DOHH2 (cell line): ENCODE measurements at regions not wholly inside any gene's neighbourhood (a gene's known extent, or its start where the extent isn't known, plus 50 kb on each side); places are given as distances from the start of the nearest gene placed in this dataset.

Source experiments
- H3F3A ChIP-seq: fragments of 200-600 bp; sonication (generic), shearing (Covaris generic); 2 replicates; pipeline ENCODE4 v1.6.0; 2016; ENCODE audit warnings: antibody characterized with exemption, mild to moderate bottlenecking; ENCODE audit not compliant: control insufficient read depth, insufficient read depth
- H3K27ac ChIP-seq: fragments of 200-600 bp; sonication (generic); 2 replicates; pipeline ENCODE4 v1.5.1; 2014; ENCODE audit warnings: low read depth, mild to moderate bottlenecking, low read length, moderate library complexity
- H3K27me3 ChIP-seq: fragments of 200-600 bp; sonication (generic); 2 replicates; pipeline ENCODE4 v1.6.1; 2014; ENCODE audit warnings: mild to moderate bottlenecking, low read length, mixed read lengths; ENCODE audit not compliant: control insufficient read depth
- H3K36me3 ChIP-seq: fragments of 200-600 bp; sonication (generic); 2 replicates; pipeline ENCODE4 v1.6.1; 2014; ENCODE audit warnings: mild to moderate bottlenecking, low read length, moderate library complexity, mixed read lengths; ENCODE audit not compliant: control insufficient read depth
- H3K4me1 ChIP-seq: fragments of 200-600 bp; sonication (generic); 2 replicates; pipeline ENCODE4 v1.6.1; 2014; ENCODE audit warnings: mild to moderate bottlenecking, low read length, mixed read lengths; ENCODE audit not compliant: control insufficient read depth
- H3K4me2 ChIP-seq: fragments of 200-600 bp; sonication (generic); 2 replicates; pipeline ENCODE4 v1.6.0; 2014; ENCODE audit warnings: mild to moderate bottlenecking, low read length, moderate library complexity
- H3K4me3 ChIP-seq: fragments of 200-600 bp; sonication (generic); 2 replicates; pipeline ENCODE4 v1.5.1; 2014; ENCODE audit warnings: mild to moderate bottlenecking, low read length, mixed read lengths
- H3K79me2 ChIP-seq: fragments of 200-600 bp; sonication (generic); 2 replicates; pipeline ENCODE4 v1.6.1; 2014; ENCODE audit warnings: mild to moderate bottlenecking, low read length, mixed read lengths; ENCODE audit not compliant: control insufficient read depth
- H3K9me2 ChIP-seq: fragments of 200-600 bp; sonication (generic); replicated peaks from 2 replicates; pipeline ENCODE4 v1.6.1; 2014; ENCODE audit warnings: mild to moderate bottlenecking, low read length, mixed read lengths; ENCODE audit not compliant: control insufficient read depth
- H3K9me3 ChIP-seq: fragments of 200-600 bp; sonication (generic); 2 replicates; pipeline ENCODE4 v1.6.1; 2014; ENCODE audit warnings: antibody characterized with exemption, low read length, mixed read lengths; ENCODE audit not compliant: control insufficient read depth, insufficient read depth
- H4K20me1 ChIP-seq: fragments of 200-600 bp; sonication (generic); 2 replicates; pipeline ENCODE4 v1.6.0; 2014; ENCODE audit warnings: low read depth, mild to moderate bottlenecking, antibody characterized with exemption, low read length, moderate library complexity; ENCODE audit not compliant: control insufficient read depth, insufficient read depth
- EZH2phosphoT487 ChIP-seq: fragments of 200-600 bp; sonication (generic); IDR thresholded peaks from 2 replicates; pipeline ENCODE4 v1.6.1; 2017; ENCODE audit warnings: borderline replicate concordance, mild to moderate bottlenecking, antibody characterized with exemption, low read length, moderate library complexity, mixed read lengths
- TF ChIP-seq, protein P1 (sequence below): fragments of 200-600 bp; sonication (generic); IDR thresholded peaks from one replicate; pipeline ENCODE4 v1.5.1; 2014; ENCODE audit warnings: antibody characterized with exemption, mild to moderate bottlenecking, low read depth, low read length; ENCODE audit not compliant: poor library complexity, severe bottlenecking

DNA sequence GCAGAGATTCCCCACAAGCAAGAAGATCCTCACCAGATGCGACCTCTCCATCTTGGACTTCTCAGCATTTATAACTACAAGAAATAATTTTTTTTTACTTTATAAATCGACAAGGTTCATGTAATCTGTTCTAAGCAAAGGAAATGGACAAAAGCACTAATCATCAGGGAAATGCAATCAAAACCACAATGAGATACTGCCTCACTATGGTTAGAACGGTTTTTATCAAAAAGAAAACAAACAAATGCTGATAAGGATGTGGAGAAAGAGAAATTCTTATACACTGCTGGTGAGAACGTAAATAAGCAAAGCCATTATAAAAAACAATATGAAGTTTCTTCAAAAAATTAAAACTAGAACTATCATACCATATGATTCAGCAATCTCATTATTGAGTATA, 1382.6 kb downstream of the ARAP2 start:
- no peaks in the 10 kb centered on the region for H3K9me3 ChIP-seq
- H3K4me2 ChIP-seq = no peak overlapping the region
- H3K27me3 ChIP-seq = no peaks in the 10 kb centered on the region
- H3F3A ChIP-seq = no peaks in the 10 kb centered on the region
- H3K36me3 ChIP-seq = no peaks in the 10 kb centered on the region
- no peak overlapping the region for H3K27ac ChIP-seq
- H3K4me3 ChIP-seq = no peak overlapping the region
- no peaks in the 10 kb centered on the region for H3K9me2 ChIP-seq
- H3K4me1 ChIP-seq = no peaks in the 10 kb centered on the region
- no peaks in the 10 kb centered on the region for H3K79me2 ChIP-seq
- no peaks in the 10 kb centered on the region for H4K20me1 ChIP-seq
- TF ChIP-seq, protein P1, sequence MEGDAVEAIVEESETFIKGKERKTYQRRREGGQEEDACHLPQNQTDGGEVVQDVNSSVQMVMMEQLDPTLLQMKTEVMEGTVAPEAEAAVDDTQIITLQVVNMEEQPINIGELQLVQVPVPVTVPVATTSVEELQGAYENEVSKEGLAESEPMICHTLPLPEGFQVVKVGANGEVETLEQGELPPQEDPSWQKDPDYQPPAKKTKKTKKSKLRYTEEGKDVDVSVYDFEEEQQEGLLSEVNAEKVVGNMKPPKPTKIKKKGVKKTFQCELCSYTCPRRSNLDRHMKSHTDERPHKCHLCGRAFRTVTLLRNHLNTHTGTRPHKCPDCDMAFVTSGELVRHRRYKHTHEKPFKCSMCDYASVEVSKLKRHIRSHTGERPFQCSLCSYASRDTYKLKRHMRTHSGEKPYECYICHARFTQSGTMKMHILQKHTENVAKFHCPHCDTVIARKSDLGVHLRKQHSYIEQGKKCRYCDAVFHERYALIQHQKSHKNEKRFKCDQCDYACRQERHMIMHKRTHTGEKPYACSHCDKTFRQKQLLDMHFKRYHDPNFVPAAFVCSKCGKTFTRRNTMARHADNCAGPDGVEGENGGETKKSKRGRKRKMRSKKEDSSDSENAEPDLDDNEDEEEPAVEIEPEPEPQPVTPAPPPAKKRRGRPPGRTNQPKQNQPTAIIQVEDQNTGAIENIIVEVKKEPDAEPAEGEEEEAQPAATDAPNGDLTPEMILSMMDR = no peak
- no peak for TF ChIP-seq EZH2phosphoT487

DNA sequence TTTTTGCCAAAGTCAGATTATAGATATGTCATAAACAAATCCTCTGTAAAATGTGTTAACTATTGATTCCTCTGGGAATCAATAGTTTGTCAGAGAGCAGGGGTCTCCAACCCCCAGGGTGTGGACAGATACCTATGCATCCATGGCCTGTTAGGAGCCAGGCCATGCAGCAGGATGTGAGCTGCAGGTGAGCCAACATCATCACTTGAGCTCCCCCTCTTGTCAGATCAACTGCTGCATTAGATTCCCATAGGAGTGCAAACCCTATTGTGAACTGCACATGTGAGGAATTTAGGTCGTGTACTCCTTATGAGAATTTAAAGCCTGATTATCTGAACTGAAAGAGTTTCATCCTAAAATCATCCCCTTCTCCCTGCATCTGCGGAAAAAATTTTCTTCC, 1365.4 kb downstream of the ARAP2 start:
- no peaks in the 10 kb centered on the region for H3K27me3 ChIP-seq
- no peaks in the 10 kb centered on the region for H3K36me3 ChIP-seq
- H3K27ac ChIP-seq = no peak overlapping the region
- H3K79me2 ChIP-seq = no peaks in the 10 kb centered on the region
- H4K20me1 ChIP-seq = no peaks in the 10 kb centered on the region
- H3F3A ChIP-seq = no peaks in the 10 kb centered on the region
- H3K4me1 ChIP-seq = no peaks in the 10 kb centered on the region
- no peak overlapping the region for H3K4me3 ChIP-seq
- no peak for TF ChIP-seq EZH2phosphoT487
- TF ChIP-seq, protein P1 = no peak
- no peak overlapping the region for H3K4me2 ChIP-seq
- H3K9me2 ChIP-seq = no peaks in the 10 kb centered on the region
- H3K9me3 ChIP-seq = no peaks in the 10 kb centered on the region

DNA sequence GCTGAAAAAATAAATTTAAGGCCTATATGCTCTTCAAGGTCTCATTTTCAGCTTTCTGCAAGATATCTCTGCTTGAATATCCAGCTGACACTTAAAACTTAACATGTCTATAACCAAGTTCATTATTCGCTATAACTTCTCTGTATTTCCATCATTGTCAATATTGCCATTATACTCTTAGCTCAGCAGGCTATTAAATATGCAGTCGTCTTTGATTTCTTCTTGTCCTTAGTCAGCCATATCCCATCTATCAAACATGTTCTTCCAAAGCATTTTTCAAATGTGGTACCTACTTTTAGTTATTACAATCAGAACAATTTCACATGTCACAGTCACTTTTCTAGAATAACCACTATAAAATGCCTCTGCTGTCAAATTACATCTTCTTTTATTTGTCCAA, 1364.1 kb downstream of the ARAP2 start:
- H4K20me1 ChIP-seq = no peaks in the 10 kb centered on the region
- H3K36me3 ChIP-seq = no peaks in the 10 kb centered on the region
- no peaks in the 10 kb centered on the region for H3K9me3 ChIP-seq
- no peaks in the 10 kb centered on the region for H3F3A ChIP-seq
- H3K4me2 ChIP-seq = no peak overlapping the region
- TF ChIP-seq, protein P1 = no peak
- no peak for TF ChIP-seq EZH2phosphoT487
- no peaks in the 10 kb centered on the region for H3K79me2 ChIP-seq
- H3K27me3 ChIP-seq = no peaks in the 10 kb centered on the region
- no peaks in the 10 kb centered on the region for H3K4me1 ChIP-seq
- H3K9me2 ChIP-seq = no peaks in the 10 kb centered on the region
- H3K4me3 ChIP-seq = no peak overlapping the region
- H3K27ac ChIP-seq = no peak overlapping the region

DNA sequence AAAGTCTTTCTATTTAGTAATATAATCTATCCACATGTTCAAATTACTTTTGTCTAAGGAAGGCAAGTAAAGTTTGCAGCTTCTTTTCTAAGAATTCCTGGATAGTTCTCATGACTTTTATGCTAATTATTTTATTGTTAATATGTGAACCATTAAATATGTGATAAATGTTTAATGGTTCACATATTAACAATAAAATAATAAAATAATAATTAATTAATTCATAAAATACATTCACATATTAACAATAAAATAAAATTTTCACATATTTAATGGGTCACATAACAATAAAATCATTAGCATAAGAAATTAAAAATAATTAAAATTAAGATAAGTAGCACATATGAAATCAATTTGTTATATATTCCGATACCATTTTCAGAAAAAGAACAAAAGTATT, 1352.4 kb downstream of the ARAP2 start:
- Histone ChIP-seq H3K79me2 (no peaks in the 10 kb centered on the region), H3F3A (no peaks in the 10 kb centered on the region), H3K9me2 (no peaks in the 10 kb centered on the region), H3K36me3 (no peaks in the 10 kb centered on the region), H4K20me1 (no peaks in the 10 kb centered on the region), H3K4me2 (no peak overlapping the region), H3K9me3 (no peaks in the 10 kb centered on the region), H3K27ac (no peak overlapping the region), H3K4me3 (no peak overlapping the region), H3K4me1 (no peaks in the 10 kb centered on the region), H3K27me3 (no peaks in the 10 kb centered on the region)
- TF ChIP-seq, protein P1 = no peak
- TF ChIP-seq EZH2phosphoT487 = no peak
